ACC112 (cell line): ENCODE measurements at regions not wholly inside any gene's neighbourhood (a gene's known extent, or its start where the extent isn't known, plus 50 kb on each side); places are given as distances from the start of the nearest gene placed in this dataset.

ENCODE experiments used
- H2AFZ ChIP-seq: fragments of 200-600 bp; sonication (generic); one replicate; pipeline ENCODE4 v1.6.0; 2017; ENCODE audit warnings: antibody characterized with exemption, low read length; ENCODE audit not compliant: unreplicated experiment
- H3K27ac ChIP-seq: fragments of 200-600 bp; sonication (generic); 2 replicates; pipeline ENCODE4 v1.5.1; 2014; ENCODE audit warnings: low read depth, mild to moderate bottlenecking, antibody characterized with exemption, low read length, moderate library complexity
- H3K27me3 ChIP-seq: fragments of 200-600 bp; sonication (generic); 2 replicates; pipeline ENCODE4 v1.6.1; 2014; ENCODE audit warnings: mild to moderate bottlenecking, antibody characterized with exemption, low read length, moderate library complexity, mixed read lengths; ENCODE audit not compliant: insufficient read depth
- H3K36me3 ChIP-seq: fragments of 200-600 bp; sonication (generic); 2 replicates; pipeline ENCODE4 v1.6.1; 2016; ENCODE audit warnings: mild to moderate bottlenecking, antibody characterized with exemption, low read length, moderate library complexity, mixed read lengths; ENCODE audit not compliant: insufficient read depth
- H3K4me1 ChIP-seq: fragments of 200-600 bp; sonication (generic); one replicate; pipeline ENCODE4 v1.6.1; 2016; ENCODE audit warnings: low read length, mixed read lengths; ENCODE audit not compliant: insufficient read depth, unreplicated experiment, control insufficient read depth
- H3K4me3 ChIP-seq: fragments of 200-600 bp; sonication (generic); 2 replicates; pipeline ENCODE4 v1.5.1; 2014; ENCODE audit warnings: mild to moderate bottlenecking, low read depth, low read length
- H3K79me2 ChIP-seq: fragments of 200-600 bp; sonication (generic); one replicate; pipeline ENCODE4 v1.6.0; 2016; ENCODE audit warnings: low read length; ENCODE audit not compliant: control insufficient read depth, unreplicated experiment, insufficient read depth

DNA sequence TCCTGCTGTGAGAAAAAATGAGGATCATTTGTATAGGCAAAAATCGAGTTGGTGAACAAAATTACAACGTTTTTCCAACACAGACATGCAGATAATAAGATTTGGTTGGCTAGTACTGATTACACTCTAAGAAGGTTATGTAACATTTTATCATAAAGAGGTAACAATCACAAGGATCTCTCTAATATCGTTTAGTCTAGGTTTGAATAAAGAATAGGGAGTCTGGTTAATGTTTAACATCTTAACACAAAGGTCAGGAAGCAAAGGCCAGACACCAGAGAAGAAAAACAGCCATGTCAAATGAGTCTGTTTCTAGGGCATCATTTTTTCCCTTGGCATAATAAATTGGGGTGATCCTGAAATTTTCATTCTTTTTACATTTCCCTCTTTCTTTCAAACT lies 207.4 kb upstream of the CHRM3 start:
- Histone ChIP-seq H3K27ac (no peak overlapping the region), H3K79me2 (no peaks in the 10 kb centered on the region), H2AFZ (no peak overlapping the region), H3K36me3 (no peaks in the 10 kb centered on the region), H3K4me1 (no peaks in the 10 kb centered on the region), H3K27me3 (no peaks in the 10 kb centered on the region), H3K4me3 (no peak overlapping the region)

DNA sequence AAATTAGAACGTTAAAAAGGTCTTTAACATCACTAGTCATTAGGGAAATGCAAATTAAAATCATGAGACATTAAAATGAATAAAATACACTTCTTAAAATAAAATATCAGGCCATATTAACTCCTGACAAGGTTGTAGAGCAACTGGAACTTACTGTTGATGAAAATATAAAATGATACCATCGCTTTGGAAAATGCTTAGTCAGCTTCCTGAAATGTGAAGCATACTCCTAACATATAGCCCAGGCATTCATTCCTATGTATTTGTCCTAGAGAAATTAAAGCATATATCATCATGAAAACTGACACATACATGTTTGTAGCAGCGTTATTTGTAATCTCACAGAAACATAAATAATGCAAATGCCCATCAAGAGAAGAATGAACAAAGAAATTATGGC lies 211.5 kb upstream of the CHRM3 start:
- H3K4me1 ChIP-seq, result no peaks in the 10 kb centered on the region
- no peaks in the 10 kb centered on the region for H3K79me2 ChIP-seq
- no peaks in the 10 kb centered on the region for H3K36me3 ChIP-seq
- H2AFZ ChIP-seq, result no peak overlapping the region
- H3K27me3 ChIP-seq, result no peaks in the 10 kb centered on the region
- H3K4me3 ChIP-seq, result no peak overlapping the region
- H3K27ac ChIP-seq, result no peak overlapping the region

DNA sequence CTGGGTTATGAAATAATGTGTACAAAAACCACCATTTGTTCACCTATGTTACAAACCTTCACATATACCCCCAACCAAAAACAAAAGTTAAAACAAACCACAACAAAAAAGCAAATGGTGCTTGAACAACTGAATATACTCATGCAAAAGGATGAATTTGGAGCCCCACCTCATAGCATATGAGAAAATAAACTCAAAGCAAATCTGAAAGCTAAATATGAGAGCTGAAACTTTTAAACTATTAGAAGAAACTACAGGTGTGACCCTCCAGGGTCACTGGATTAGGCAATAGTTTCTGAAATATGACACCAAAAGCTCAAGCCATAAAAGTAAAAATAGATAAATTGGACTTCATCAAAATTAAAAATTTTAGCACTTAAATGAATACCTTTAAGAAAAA lies 215.5 kb upstream of the CHRM3 start:
- Histone ChIP-seq H3K4me1 (no peaks in the 10 kb centered on the region), H3K27ac (no peak overlapping the region)

DNA sequence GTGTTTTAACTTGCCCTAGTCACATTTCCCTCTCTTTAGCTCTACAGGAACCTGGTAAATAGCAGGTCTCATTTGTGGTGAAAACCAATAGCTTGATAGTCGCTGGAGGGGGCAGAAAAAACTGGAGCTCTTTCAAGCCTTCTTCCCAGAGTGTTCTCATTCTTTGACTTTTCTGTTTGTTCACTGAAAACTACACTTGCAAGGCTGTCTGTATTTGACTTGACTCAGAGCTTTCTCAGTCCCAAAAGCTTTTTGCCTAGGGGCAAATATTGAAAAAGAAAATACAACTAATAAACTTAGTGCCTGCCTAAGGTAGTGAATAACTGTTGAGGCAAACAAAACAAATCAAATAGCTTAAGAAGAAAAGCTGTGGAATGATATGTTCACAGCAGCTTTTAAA lies 217.1 kb upstream of the CHRM3 start:
- Histone ChIP-seq H3K27me3 (no peaks in the 10 kb centered on the region), H3K79me2 (no peaks in the 10 kb centered on the region), H3K4me3 (no peak overlapping the region), H3K27ac (no peak overlapping the region), H3K36me3 (no peaks in the 10 kb centered on the region), H3K4me1 (no peaks in the 10 kb centered on the region), H2AFZ (no peak overlapping the region)

More for the DNA sequence above, 215.5 kb upstream of the CHRM3 start:
- Histone ChIP-seq H3K27me3 (no peaks in the 10 kb centered on the region), H3K79me2 (no peaks in the 10 kb centered on the region), H3K36me3 (no peaks in the 10 kb centered on the region), H2AFZ (no peak overlapping the region), H3K4me3 (no peak overlapping the region)

DNA sequence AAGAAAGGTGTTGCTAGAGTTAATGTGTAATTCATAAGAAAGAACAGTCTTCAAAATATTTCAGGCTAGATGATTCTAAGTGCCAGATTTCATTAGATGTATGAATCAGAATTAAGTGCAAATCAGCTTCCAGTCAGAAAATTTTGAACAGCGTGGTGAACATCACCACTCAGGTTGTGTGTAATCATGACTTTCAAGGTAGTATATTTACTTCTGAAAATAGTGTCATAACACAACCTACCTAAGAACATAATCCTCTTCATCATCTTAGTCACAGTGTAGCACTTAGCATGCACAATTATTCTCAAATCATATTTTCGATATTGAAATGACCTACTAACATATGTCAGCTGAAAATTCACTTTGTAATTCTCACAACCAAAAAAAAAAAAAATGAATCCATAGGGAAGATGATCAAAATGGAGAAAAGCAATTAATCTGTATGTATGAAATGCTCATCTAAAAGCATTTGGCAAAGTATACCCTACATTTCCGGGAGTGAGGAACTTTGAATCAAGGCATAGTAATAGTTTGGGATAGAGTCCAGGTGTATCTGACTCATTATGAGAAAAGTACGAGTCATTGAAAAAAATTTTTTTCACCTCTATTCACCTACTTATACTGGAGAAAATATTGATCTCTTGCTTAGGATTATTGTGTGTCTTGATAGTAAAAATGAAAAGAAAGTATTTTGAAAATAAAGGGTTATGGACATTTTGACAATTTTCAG lies 221.8 kb upstream of the CHRM3 start:
- no peaks in the 10 kb centered on the region for H3K27me3 ChIP-seq

DNA sequence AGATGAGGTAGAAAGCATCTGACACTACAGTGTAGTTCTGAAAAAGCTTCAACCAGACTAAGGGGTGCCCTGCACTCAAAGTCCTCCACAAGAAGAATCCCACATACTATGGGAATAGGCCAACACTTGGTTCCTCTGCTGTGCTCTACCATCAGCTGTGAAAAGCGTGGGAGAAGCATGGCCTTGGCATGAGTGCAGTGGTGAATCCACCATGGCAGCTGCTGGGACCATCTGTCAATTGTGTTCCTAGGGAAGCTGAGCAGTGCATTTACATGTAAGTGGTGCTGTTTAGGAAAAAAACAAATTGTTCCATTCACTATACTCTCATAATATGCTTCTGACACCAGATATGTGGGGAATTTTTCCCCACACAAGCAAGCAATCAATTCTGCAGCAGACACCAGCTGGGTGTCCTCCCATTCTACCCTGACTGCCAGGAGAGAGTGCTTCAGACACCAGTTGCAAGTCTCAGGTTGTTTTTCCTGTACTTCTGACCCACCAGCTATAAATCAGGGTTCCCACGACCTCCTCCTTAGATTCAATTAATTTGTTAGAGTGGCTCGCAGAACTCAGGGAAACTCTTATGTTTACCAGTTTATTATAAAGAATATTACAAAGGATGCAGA lies 230.8 kb upstream of the CHRM3 start:
- no peaks in the 10 kb centered on the region for H3K79me2 ChIP-seq
- H3K4me3 ChIP-seq, result no peak overlapping the region
- H3K27me3 ChIP-seq, result no peaks in the 10 kb centered on the region

More for the DNA sequence above, 221.8 kb upstream of the CHRM3 start:
- Histone ChIP-seq H3K79me2 (no peaks in the 10 kb centered on the region), H2AFZ (no peak overlapping the region), H3K36me3 (no peaks in the 10 kb centered on the region), H3K4me1 (no peaks in the 10 kb centered on the region), H3K27ac (no peak overlapping the region), H3K4me3 (no peak overlapping the region)

DNA sequence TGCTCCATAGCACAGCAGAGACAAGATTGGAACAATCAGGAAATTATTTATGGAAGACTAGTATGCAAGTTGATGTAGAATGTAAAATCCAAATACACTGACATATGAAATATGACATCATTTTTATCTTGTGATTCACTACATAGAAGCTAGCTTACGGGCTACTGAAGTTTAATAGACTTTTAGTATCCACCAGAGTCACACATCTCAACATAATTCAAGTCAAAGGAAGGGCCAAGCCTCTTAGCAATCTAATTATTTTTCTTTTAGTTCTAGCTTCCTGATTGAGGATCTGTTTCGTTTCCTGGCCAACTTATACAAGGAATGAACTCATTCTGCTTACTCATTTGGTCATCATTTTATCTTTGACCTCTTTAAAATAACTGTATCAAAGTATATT lies 234.4 kb upstream of the CHRM3 start:
- H3K79me2 ChIP-seq, result no peaks in the 10 kb centered on the region
- H3K36me3 ChIP-seq, result no peaks in the 10 kb centered on the region; the same call in 1 of the 2 replicates
- H3K4me1 ChIP-seq, result no peaks in the 10 kb centered on the region
- no peaks in the 10 kb centered on the region for H3K27me3 ChIP-seq
- H3K27ac ChIP-seq, result no peak overlapping the region
- no peak overlapping the region for H3K4me3 ChIP-seq
- H2AFZ ChIP-seq, result no peak overlapping the region

More for the DNA sequence above, 230.8 kb upstream of the CHRM3 start:
- Histone ChIP-seq H3K27ac (no peak overlapping the region), H3K36me3 (no peaks in the 10 kb centered on the region), H2AFZ (no peak overlapping the region), H3K4me1 (no peaks in the 10 kb centered on the region)

DNA sequence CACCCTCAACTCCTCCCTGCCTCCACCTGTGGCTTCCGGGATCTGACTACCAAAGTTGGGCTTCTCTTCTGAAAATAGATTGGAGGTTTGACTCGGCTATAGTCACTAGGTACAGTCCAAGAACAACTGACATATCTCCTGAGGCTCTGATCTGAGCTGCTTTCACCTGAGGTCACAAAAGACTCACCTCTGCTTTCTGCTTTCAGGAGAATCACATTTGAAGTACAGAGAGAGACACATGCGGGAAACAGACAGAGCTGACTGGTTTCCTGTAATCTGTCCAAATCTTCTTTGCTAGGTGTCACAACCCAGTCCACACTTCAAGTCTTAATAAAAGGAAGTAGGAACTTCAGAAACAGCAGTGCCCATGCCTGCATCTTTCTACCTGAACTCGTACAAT lies 245.4 kb upstream of the CHRM3 start:
- Histone ChIP-seq H3K4me3 (no peak overlapping the region), H3K36me3 (no peaks in the 10 kb centered on the region), H3K27ac (no peak overlapping the region), H3K4me1 (no peaks in the 10 kb centered on the region), H2AFZ (no peak overlapping the region), H3K79me2 (no peaks in the 10 kb centered on the region), H3K27me3 (no peaks in the 10 kb centered on the region)

DNA sequence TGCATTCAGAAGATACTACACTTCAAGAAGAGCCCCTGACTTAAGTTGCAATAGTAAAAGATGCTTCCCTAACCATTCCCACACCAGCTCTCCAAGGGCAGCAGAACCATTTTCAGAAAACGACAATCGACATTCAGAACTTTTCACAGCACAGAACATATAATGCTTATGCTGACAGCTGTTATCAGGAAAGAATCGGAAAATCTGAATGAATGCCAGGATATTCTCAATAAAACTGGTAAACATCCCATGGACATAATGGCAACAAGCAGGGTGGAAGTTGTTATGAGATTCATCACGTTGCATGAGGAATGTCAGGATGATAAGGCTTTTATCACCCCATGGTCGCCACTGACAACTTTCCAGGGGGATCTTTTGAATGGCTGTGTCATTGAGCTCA lies 246.6 kb upstream of the CHRM3 start:
- Histone ChIP-seq H3K79me2 (no peaks in the 10 kb centered on the region), H3K27me3 (no peaks in the 10 kb centered on the region), H3K4me1 (no peaks in the 10 kb centered on the region), H3K27ac (no peak overlapping the region), H2AFZ (no peak overlapping the region), H3K4me3 (no peak overlapping the region), H3K36me3 (no peaks in the 10 kb centered on the region)

DNA sequence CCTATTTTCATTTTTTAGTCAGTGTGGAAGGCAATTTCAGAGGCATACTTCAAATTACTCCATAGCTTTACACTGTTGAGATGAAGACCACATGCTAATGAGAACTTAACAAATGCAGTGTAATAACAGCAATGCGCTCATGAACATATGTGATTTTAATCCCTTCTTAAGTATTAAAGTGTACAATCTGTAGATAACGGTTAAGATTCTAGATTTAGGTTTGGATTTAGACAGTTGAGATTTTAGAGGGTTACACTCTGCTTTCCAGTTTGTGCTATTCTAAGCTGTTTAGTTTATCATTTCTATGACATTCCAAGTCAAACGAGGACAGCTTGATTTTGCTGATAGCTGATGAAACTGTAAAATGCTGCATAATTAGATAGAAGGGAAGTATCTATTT lies 257.8 kb upstream of the CHRM3 start:
- H3K4me3 ChIP-seq, result no peak overlapping the region
- no peaks in the 10 kb centered on the region for H3K79me2 ChIP-seq
- H3K27ac ChIP-seq, result no peak overlapping the region
- H2AFZ ChIP-seq, result no peak overlapping the region
- H3K27me3 ChIP-seq, result no peaks in the 10 kb centered on the region
- H3K4me1 ChIP-seq, result no peaks in the 10 kb centered on the region
- H3K36me3 ChIP-seq, result no peaks in the 10 kb centered on the region

DNA sequence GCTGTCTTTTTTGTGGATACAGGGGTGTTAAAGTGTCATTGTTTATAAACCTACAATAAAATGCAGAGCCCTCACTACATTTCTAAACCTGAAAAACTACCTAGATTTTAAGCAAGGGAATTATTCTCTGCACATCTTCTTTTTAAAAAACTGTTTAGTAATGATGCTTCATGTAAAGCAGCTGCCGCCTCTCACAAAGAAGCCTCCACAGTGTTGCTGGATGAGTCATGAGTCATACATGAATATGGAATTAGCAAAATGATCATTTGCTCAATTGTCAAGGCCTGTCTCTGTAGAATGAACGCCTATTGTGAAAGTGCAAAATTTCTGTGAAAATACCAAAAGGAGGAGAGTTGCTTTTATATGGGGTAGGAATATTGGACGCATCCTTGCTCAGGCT lies 259.5 kb upstream of the CHRM3 start:
- H3K27me3 ChIP-seq, result no peaks in the 10 kb centered on the region
- no peak overlapping the region for H3K4me3 ChIP-seq
- no peak overlapping the region for H2AFZ ChIP-seq
- no peaks in the 10 kb centered on the region for H3K36me3 ChIP-seq
- no peak overlapping the region for H3K27ac ChIP-seq
- H3K79me2 ChIP-seq, result no peaks in the 10 kb centered on the region
- no peaks in the 10 kb centered on the region for H3K4me1 ChIP-seq
